HepG2 (cell line): ENCODE measurements at regions not wholly inside any gene's neighbourhood (a gene's known extent, or its start where the extent isn't known, plus 50 kb on each side); places are given as distances from the start of the nearest gene placed in this dataset.

ENCODE experiments used
- ATAC-seq: fragments of 200-7000 bp; cut with Tn5 transposase; 3 replicates; pipeline ENCODE4 v1.9.1; 2020; ENCODE audit warnings: mild to moderate bottlenecking, moderate library complexity
- BruUV-seq: library from RNA; stranded (reverse); fragments of 400-500 nt; replicated peaks from 2 replicates; lab custom pipeline; 2021; lab: Mats Ljungman, UMichigan
- CTCF ChIA-PET: fragments of 300-600 bp; formaldehyde crosslinking; extraction: SDS; loops from one replicate; lab custom pipeline; 2021; ENCODE audit warnings: low total read pairs, inconsistent platforms, low intra/inter-chr PET ratio; lab: Yijun Ruan, JAX
- POLR2A ChIA-PET: fragments of 350-600 bp; sonication (Branson Sonifier 250); formaldehyde crosslinking; loops from one replicate; lab custom pipeline; 2020; ENCODE audit warnings: antibody characterized with exemption, inconsistent platforms; lab: Yijun Ruan, JAX
- DNase-seq: peaks from one replicate; pipeline ENCODE4 v3.0.0-alpha.2; 2015; ENCODE audit warnings: low spot score
- FAIRE-seq: peaks from 3 replicates; lab custom pipeline; 2011; peaks lifted over from hg19 to GRCh38; lab: Jason Lieb, UNC
- H2AFZ ChIP-seq: one replicate; pipeline ENCODE4 v1.6.1; 2011; ENCODE audit warnings: low read length, inconsistent platforms
- H3K27ac ChIP-seq: fragments of 300-600 bp; 3 replicates; pipeline ENCODE4 v1.8.0; 2011; ENCODE audit warnings: mixed run types, mild to moderate bottlenecking, mixed read lengths, low read length, inconsistent platforms; ENCODE audit not compliant: insufficient read depth; ENCODE audit errors: extremely low read length
- H3K27me3 ChIP-seq, 2 experiments: fragments of 200-600 bp in 1 of 2; 2 replicates in 1 of 2; 3 replicates in 1 of 2; pipeline versions ENCODE4 v1.6.0 to v1.8.0; 2011; ENCODE audit warnings: low read length in 2 of 2, mild to moderate bottlenecking in 2 of 2, moderate library complexity in 2 of 2, inconsistent platforms in 1 of 2; ENCODE audit not compliant: insufficient read depth in 2 of 2, control insufficient read depth in 1 of 2
- H3K36me3 ChIP-seq, 2 experiments: fragments of 200-600 bp in 1 of 2; replicated peaks in 1 of 2; 2 replicates in 1 of 2; 3 replicates in 1 of 2; pipeline versions ENCODE4 v1.5.1 to v1.8.0; 2011; ENCODE audit warnings: low read length in 2 of 2, inconsistent platforms in 1 of 2; ENCODE audit not compliant: insufficient read depth in 2 of 2, control insufficient read depth in 1 of 2
- H3K4me1 ChIP-seq: 2 replicates; pipeline ENCODE4 v1.5.1; 2012; ENCODE audit warnings: low read length, inconsistent platforms; ENCODE audit not compliant: insufficient read depth
- H3K4me2 ChIP-seq: 2 replicates; pipeline ENCODE4 v1.6.0; 2011; ENCODE audit warnings: low read depth, low read length, inconsistent platforms
- H3K4me3 ChIP-seq, 3 experiments: fragments of 200-600 bp in 1 of 3; sonication (generic), shearing (Covaris generic) in 1 of 3; replicated peaks in 1 of 3; 2 replicates each; pipeline ENCODE4 v1.5.1; 2011 to 2016; ENCODE audit warnings: low read length in 3 of 3, inconsistent platforms in 2 of 3, low read depth in 2 of 3, mild to moderate bottlenecking in 2 of 3, control low read depth in 1 of 3, mixed read lengths in 1 of 3; ENCODE audit not compliant: insufficient read depth in 1 of 3
- H3K79me2 ChIP-seq: one replicate; pipeline ENCODE4 v1.6.1; 2011; ENCODE audit warnings: low read length, inconsistent platforms; ENCODE audit not compliant: insufficient read depth
- H3K9ac ChIP-seq: 2 replicates; pipeline ENCODE4 v1.6.0; 2011; ENCODE audit warnings: mild to moderate bottlenecking, low read depth, low read length, inconsistent platforms; ENCODE audit not compliant: insufficient read depth
- H3K9me3 ChIP-seq: 2 replicates; pipeline ENCODE4 v1.5.1; 2012; ENCODE audit warnings: mild to moderate bottlenecking, low read length
- H4K20me1 ChIP-seq: 2 replicates; pipeline ENCODE4 v1.6.0; 2011; ENCODE audit warnings: inconsistent platforms, mild to moderate bottlenecking, low read length, moderate library complexity; ENCODE audit not compliant: insufficient read depth
- ATF1 ChIP-seq: IDR thresholded peaks from 2 replicates; pipeline ENCODE4 v1.6.1; 2016; ENCODE audit warnings: mild to moderate bottlenecking, control low read depth
- BATF2 ChIP-seq: sonication (generic); formaldehyde crosslinking; IDR thresholded peaks from 2 replicates; pipeline ENCODE4 v1.8.0; 2022; ENCODE audit warnings: mild to moderate bottlenecking, missing genetic modification reagents, moderate library complexity
- CENPX ChIP-seq: sonication (generic); formaldehyde crosslinking; IDR thresholded peaks from 2 replicates; pipeline ENCODE4 v1.9.0; 2021; ENCODE audit warnings: mild to moderate bottlenecking, missing genetic modification reagents, moderate library complexity
- CREB1 ChIP-seq, 2 experiments: fragments of 450-650 bp in 1 of 2; IDR thresholded peaks; 2 replicates each; pipeline ENCODE4 v1.6.1; 2016 to 2017; ENCODE audit warnings: control low read depth in 1 of 2, mild to moderate bottlenecking in 1 of 2, missing compliant biosample characterization in 1 of 2, missing genetic modification characterization in 1 of 2
- CREM ChIP-seq, 2 experiments: sonication (generic) in 1 of 2; formaldehyde crosslinking in 1 of 2; IDR thresholded peaks; 2 replicates each; pipeline versions ENCODE4 v1.4.0 to v1.6.1; 2016 to 2020; ENCODE audit warnings: antibody characterized with exemption in 1 of 2, mild to moderate bottlenecking in 1 of 2, missing genetic modification reagents in 1 of 2
- IKZF1 ChIP-seq: fragments of 450-650 bp; IDR thresholded peaks from 2 replicates; pipeline ENCODE4 v1.7.1; 2016
- MYNN ChIP-seq: sonication (generic); formaldehyde crosslinking; IDR thresholded peaks from 2 replicates; pipeline ENCODE4 v1.4.0; 2020; ENCODE audit warnings: mild to moderate bottlenecking, low read depth, missing genetic modification reagents
- NCOA5 ChIP-seq: sonication (generic); formaldehyde crosslinking; IDR thresholded peaks from 2 replicates; pipeline ENCODE4 v1.4.0; 2020; ENCODE audit warnings: missing genetic modification reagents
- PRDM15 ChIP-seq: sonication (generic); formaldehyde crosslinking; IDR thresholded peaks from 2 replicates; pipeline ENCODE4 v1.4.0; 2020; ENCODE audit warnings: missing genetic modification reagents
- ZBTB38 ChIP-seq: sonication (generic); formaldehyde crosslinking; IDR thresholded peaks from 2 replicates; pipeline ENCODE4 v1.5.1; 2020; ENCODE audit warnings: mild to moderate bottlenecking, missing genetic modification reagents
- ZFP36L1 ChIP-seq: sonication (generic); formaldehyde crosslinking; IDR thresholded peaks from 2 replicates; pipeline ENCODE4 v1.8.0; 2022; ENCODE audit warnings: mild to moderate bottlenecking, missing genetic modification reagents, moderate library complexity
- ZIK1 ChIP-seq: sonication (generic); formaldehyde crosslinking; IDR thresholded peaks from 2 replicates; pipeline ENCODE4 v1.5.0; 2020; ENCODE audit warnings: mild to moderate bottlenecking, low read depth, missing genetic modification reagents, borderline replicate concordance
- ZSCAN9 ChIP-seq: IDR thresholded peaks from 2 replicates; pipeline ENCODE4 v1.6.1; 2016; ENCODE audit warnings: borderline replicate concordance
- WGBS: methylation state at CpG from one replicate; pipeline ENCODE4 v1.1.6; 2017; ENCODE audit warnings: low lambda C conversion rate; 5-methylcytosine and 5-hydroxymethylcytosine counted together
- in situ Hi-C: cut with HindIII; loops from 2 replicates; pipeline ENCODE4 v1.10.0; 2017; ENCODE audit warnings: low pct_unique_long_range_greater_than_20kb; ENCODE audit not compliant: extremely low pct_ligation_motif_present
- intact Hi-C: fragments of 100-400 bp; cut with micrococcal nuclease; formaldehyde crosslinking; loops from one replicate; pipeline ENCODE4 v1.10.0; 2022; ENCODE audit not compliant: unreplicated experiment
- TF ChIP-seq, protein P1 (sequence below): sonication (generic); formaldehyde crosslinking; IDR thresholded peaks from 2 replicates; pipeline ENCODE4 v1.4.0; 2020; ENCODE audit warnings: missing genetic modification reagents
- TF ChIP-seq, protein P2 (sequence below): sonication (generic); formaldehyde crosslinking; IDR thresholded peaks from 2 replicates; pipeline ENCODE4 v1.4.0; 2020; ENCODE audit warnings: missing genetic modification reagents, borderline replicate concordance

- TF ChIP-seq PRDM15 (CRISPR knock-in tag) = no peak
- TF ChIP-seq CREB1 (IDR thresholded peaks at IDR 0.05) = no peak
- TF ChIP-seq CREB1 (CRISPR knock-in tag; IDR thresholded peaks at IDR 0.05) = no peak
- no peak for TF ChIP-seq MYNN
- TF ChIP-seq, protein P1, sequence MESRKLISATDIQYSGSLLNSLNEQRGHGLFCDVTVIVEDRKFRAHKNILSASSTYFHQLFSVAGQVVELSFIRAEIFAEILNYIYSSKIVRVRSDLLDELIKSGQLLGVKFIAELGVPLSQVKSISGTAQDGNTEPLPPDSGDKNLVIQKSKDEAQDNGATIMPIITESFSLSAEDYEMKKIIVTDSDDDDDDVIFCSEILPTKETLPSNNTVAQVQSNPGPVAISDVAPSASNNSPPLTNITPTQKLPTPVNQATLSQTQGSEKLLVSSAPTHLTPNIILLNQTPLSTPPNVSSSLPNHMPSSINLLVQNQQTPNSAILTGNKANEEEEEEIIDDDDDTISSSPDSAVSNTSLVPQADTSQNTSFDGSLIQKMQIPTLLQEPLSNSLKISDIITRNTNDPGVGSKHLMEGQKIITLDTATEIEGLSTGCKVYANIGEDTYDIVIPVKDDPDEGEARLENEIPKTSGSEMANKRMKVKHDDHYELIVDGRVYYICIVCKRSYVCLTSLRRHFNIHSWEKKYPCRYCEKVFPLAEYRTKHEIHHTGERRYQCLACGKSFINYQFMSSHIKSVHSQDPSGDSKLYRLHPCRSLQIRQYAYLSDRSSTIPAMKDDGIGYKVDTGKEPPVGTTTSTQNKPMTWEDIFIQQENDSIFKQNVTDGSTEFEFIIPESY (CRISPR knock-in tag) = no peak
Measured at GRCh38 chr7:131858611-131859010, 302.2 kb upstream of the PODXL start (continued).

GRCh38 chr7:131849472-131849871 lies 293.0 kb upstream of the PODXL start:
- no peaks in the 10 kb centered on the region for H3K4me1 ChIP-seq
- WGBS = 44% methylated on average over 3 of the region's 7 CpGs
- DNase-seq (no peak), ATAC-seq (no peak), FAIRE-seq (no peak)
- H4K20me1 ChIP-seq = no peaks in the 10 kb centered on the region
- H3K4me3 ChIP-seq = no peak overlapping the region
- no peak overlapping the region for H3K27ac ChIP-seq
- intact Hi-C loops = no loop called here
- no peaks in the 10 kb centered on the region for H3K79me2 ChIP-seq
- in situ Hi-C loops = no loop called here
- H3K4me2 ChIP-seq = no peak overlapping the region
- H3K36me3 ChIP-seq = no peaks in the 10 kb centered on the region
- H3K27me3 ChIP-seq = peaks cover 0 to 12% of the 10 kb centered on the region in 2 experiments; a peak in 1 of 5 replicates
- no TSS peak for BruUV-seq
- H3K9me3 ChIP-seq = no peaks in the 10 kb centered on the region
- H2AFZ ChIP-seq = no peak overlapping the region
- CTCF ChIA-PET = no interaction called here
- POLR2A ChIA-PET = no interaction called here
- no peak overlapping the region for H3K9ac ChIP-seq
- TF ChIP-seq ZIK1 (CRISPR knock-in tag) (no peak), ZFP36L1 (CRISPR knock-in tag) (no peak), CENPX (CRISPR knock-in tag) (no peak), NCOA5 (CRISPR knock-in tag) (no peak), ATF1 (CRISPR knock-in tag) (no peak), CREM (IDR thresholded peaks at IDR 0.05) (no peak), CREM (CRISPR knock-in tag; IDR thresholded peaks at IDR 0.05) (no peak), ZSCAN9 (CRISPR knock-in tag) (no peak), ZBTB38 (CRISPR knock-in tag) (no peak), IKZF1 (no peak), BATF2 (CRISPR knock-in tag) (no peak)
- TF ChIP-seq, protein P2, sequence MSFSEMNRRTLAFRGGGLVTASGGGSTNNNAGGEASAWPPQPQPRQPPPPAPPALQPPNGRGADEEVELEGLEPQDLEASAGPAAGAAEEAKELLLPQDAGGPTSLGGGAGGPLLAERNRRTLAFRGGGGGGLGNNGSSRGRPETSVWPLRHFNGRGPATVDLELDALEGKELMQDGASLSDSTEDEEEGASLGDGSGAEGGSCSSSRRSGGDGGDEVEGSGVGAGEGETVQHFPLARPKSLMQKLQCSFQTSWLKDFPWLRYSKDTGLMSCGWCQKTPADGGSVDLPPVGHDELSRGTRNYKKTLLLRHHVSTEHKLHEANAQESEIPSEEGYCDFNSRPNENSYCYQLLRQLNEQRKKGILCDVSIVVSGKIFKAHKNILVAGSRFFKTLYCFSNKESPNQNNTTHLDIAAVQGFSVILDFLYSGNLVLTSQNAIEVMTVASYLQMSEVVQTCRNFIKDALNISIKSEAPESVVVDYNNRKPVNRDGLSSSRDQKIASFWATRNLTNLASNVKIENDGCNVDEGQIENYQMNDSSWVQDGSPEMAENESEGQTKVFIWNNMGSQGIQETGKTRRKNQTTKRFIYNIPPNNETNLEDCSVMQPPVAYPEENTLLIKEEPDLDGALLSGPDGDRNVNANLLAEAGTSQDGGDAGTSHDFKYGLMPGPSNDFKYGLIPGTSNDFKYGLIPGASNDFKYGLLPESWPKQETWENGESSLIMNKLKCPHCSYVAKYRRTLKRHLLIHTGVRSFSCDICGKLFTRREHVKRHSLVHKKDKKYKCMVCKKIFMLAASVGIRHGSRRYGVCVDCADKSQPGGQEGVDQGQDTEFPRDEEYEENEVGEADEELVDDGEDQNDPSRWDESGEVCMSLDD (CRISPR knock-in tag) = no peak
